ENCODE measurements at regions not wholly inside any gene's neighbourhood (a gene's known extent, or its start where the extent isn't known, plus 50 kb on each side); places are given as distances from the start of the nearest gene placed in this dataset.

- TF ChIP-seq, protein P1, sequence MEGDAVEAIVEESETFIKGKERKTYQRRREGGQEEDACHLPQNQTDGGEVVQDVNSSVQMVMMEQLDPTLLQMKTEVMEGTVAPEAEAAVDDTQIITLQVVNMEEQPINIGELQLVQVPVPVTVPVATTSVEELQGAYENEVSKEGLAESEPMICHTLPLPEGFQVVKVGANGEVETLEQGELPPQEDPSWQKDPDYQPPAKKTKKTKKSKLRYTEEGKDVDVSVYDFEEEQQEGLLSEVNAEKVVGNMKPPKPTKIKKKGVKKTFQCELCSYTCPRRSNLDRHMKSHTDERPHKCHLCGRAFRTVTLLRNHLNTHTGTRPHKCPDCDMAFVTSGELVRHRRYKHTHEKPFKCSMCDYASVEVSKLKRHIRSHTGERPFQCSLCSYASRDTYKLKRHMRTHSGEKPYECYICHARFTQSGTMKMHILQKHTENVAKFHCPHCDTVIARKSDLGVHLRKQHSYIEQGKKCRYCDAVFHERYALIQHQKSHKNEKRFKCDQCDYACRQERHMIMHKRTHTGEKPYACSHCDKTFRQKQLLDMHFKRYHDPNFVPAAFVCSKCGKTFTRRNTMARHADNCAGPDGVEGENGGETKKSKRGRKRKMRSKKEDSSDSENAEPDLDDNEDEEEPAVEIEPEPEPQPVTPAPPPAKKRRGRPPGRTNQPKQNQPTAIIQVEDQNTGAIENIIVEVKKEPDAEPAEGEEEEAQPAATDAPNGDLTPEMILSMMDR (IDR thresholded peaks at IDR 0.05): peak; percentile 67
- TF ChIP-seq EZH2 (IDR thresholded peaks at IDR 0.05) (no peak), EZH2phosphoT487 (IDR thresholded peaks at IDR 0.05) (no peak)
Observed at GRCh38 chr7:4479367-4480039, 202.6 kb upstream of the FOXK1 start.
